ENCODE measurements at regions not wholly inside any gene's neighbourhood (a gene's known extent, or its start where the extent isn't known, plus 50 kb on each side); places are given as distances from the start of the nearest gene placed in this dataset.

GRCh38 chr3:166743481-166744134 is 636.5 kb downstream of the ZBBX start (continued):
- TF ChIP-seq POLR2AphosphoS5 (IDR thresholded peaks at IDR 0.05) (no peak), EP300 (conservative IDR thresholded peaks at IDR 0.05; ENCODE audit: poor library complexity, severe bottlenecking) (no peak)

DNA sequence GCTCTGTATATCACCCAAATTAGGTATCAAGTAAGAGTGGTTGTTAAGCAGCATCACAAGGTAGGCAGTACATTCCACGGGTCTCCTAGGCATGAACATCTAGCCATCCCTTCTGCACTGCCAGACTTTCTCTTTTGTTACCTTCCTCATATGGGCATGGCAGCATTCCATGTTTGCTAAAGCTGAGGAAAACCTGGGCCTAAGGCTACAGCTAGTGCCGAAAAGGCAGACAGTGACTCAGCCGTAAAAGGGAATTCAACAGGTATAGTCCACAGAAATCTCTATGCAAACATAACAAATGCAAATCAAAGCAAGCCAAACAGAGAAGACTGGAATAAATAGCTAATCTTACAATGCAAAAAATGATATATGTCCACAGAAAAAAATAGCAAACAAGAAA is 645.4 kb downstream of the ZBBX start:
- no peak overlapping the region for H3K4me3 ChIP-seq (ENCODE audit: low read length)
- H3F3A ChIP-seq (ENCODE audit: insufficient read depth, low read length, poor library complexity, severe bottlenecking) = no peaks in the 10 kb centered on the region
- no peak overlapping the region for H3K27ac ChIP-seq (ENCODE audit: low read length)
- no peaks in the 10 kb centered on the region for H3K9me3 ChIP-seq (ENCODE audit: low read length)
- no peak overlapping the region for H3K4me2 ChIP-seq (ENCODE audit: low read length)
- H3K36me3 ChIP-seq (ENCODE audit: insufficient read depth, low read length) = no peaks in the 10 kb centered on the region
- no peak overlapping the region for H3K9ac ChIP-seq (ENCODE audit: low read length)
- H2AFZ ChIP-seq (ENCODE audit: low read depth, low read length) = no peak overlapping the region
- TF ChIP-seq RAD21 (conservative IDR thresholded peaks at IDR 0.05) (no peak), EP300 (conservative IDR thresholded peaks at IDR 0.05; ENCODE audit: poor library complexity, severe bottlenecking) (no peak), EZH2 (IDR thresholded peaks at IDR 0.05; ENCODE audit: borderline replicate concordance, insufficient read depth, low read length, poor library complexity, severe bottlenecking) (no peak), MXI1 (conservative IDR thresholded peaks at IDR 0.05; ENCODE audit: poor library complexity, severe bottlenecking) (no peak), CTCF (IDR thresholded peaks at IDR 0.05; ENCODE audit: poor library complexity, severe bottlenecking) (no peak), REST (IDR thresholded peaks at IDR 0.05; ENCODE audit: borderline replicate concordance) (no peak), TAF1 (IDR thresholded peaks at IDR 0.05; ENCODE audit: low read depth) (no peak), SMC3 (conservative IDR thresholded peaks at IDR 0.05; ENCODE audit: poor library complexity) (no peak), POLR2AphosphoS5 (IDR thresholded peaks at IDR 0.05) (no peak)
- H4K20me1 ChIP-seq (ENCODE audit: insufficient read depth) = no peaks in the 10 kb centered on the region
- no peaks in the 10 kb centered on the region for H3K79me2 ChIP-seq (replicated peaks; ENCODE audit: insufficient read depth, low read length)
- no peaks in the 10 kb centered on the region for H3K9me2 ChIP-seq (ENCODE audit: insufficient read depth, low read length)
- no peaks in the 10 kb centered on the region for H3K27me3 ChIP-seq (ENCODE audit: insufficient read depth, low read depth, low read length)

- TF ChIP-seq CTCF (IDR thresholded peaks at IDR 0.05; ENCODE audit: poor library complexity, severe bottlenecking) (no peak), SMC3 (conservative IDR thresholded peaks at IDR 0.05; ENCODE audit: poor library complexity) (no peak), POLR2AphosphoS5 (IDR thresholded peaks at IDR 0.05) (no peak), RAD21 (conservative IDR thresholded peaks at IDR 0.05) (no peak), EP300 (conservative IDR thresholded peaks at IDR 0.05; ENCODE audit: poor library complexity, severe bottlenecking) (no peak), TAF1 (IDR thresholded peaks at IDR 0.05; ENCODE audit: low read depth) (no peak), REST (IDR thresholded peaks at IDR 0.05; ENCODE audit: borderline replicate concordance) (no peak), MXI1 (conservative IDR thresholded peaks at IDR 0.05; ENCODE audit: poor library complexity, severe bottlenecking) (no peak), EZH2 (IDR thresholded peaks at IDR 0.05; ENCODE audit: borderline replicate concordance, insufficient read depth, low read length, poor library complexity, severe bottlenecking) (no peak)
- no peaks in the 10 kb centered on the region for H4K20me1 ChIP-seq (ENCODE audit: insufficient read depth)
- H3K4me2 ChIP-seq (ENCODE audit: low read length) = no peak overlapping the region
- H3K36me3 ChIP-seq (ENCODE audit: insufficient read depth, low read length) = no peaks in the 10 kb centered on the region
- no peaks in the 10 kb centered on the region for H3F3A ChIP-seq (ENCODE audit: insufficient read depth, low read length, poor library complexity, severe bottlenecking)
- H3K9ac ChIP-seq (ENCODE audit: low read length) = no peak overlapping the region
- H3K27ac ChIP-seq (ENCODE audit: low read length) = no peak overlapping the region
- no peaks in the 10 kb centered on the region for H3K9me2 ChIP-seq (ENCODE audit: insufficient read depth, low read length)
- H3K79me2 ChIP-seq (replicated peaks; ENCODE audit: insufficient read depth, low read length) = no peaks in the 10 kb centered on the region
- H2AFZ ChIP-seq (ENCODE audit: low read depth, low read length) = no peak overlapping the region
- H3K9me3 ChIP-seq (ENCODE audit: low read length) = no peaks in the 10 kb centered on the region
- no peaks in the 10 kb centered on the region for H3K27me3 ChIP-seq (ENCODE audit: insufficient read depth, low read depth, low read length)
- no peak overlapping the region for H3K4me3 ChIP-seq (ENCODE audit: low read length)
Measured at GRCh38 chr3:166731701-166732100, 648.4 kb downstream of the ZBBX start.

Data from neural cell (in vitro differentiated cells).